ENCODE measurements at regions not wholly inside any gene's neighbourhood (a gene's known extent, or its start where the extent isn't known, plus 50 kb on each side); places are given as distances from the start of the nearest gene placed in this dataset.

- DNase-seq (no peak), ATAC-seq (ENCODE audit: low read depth) (no peak)
- CTCF ChIA-PET, result no interaction called here
- Mint-ChIP-seq H3K4me1 (no peaks in the 10 kb centered on the region), H3K36me3 (ENCODE audit: low read depth) (no peaks in the 10 kb centered on the region), H3K4me3 (no peak overlapping the region), H3K27ac (no peak overlapping the region), H3K27me3 (no peaks in the 10 kb centered on the region), H3K9me3 (no peaks in the 10 kb centered on the region)
- TF ChIP-seq CTCF (IDR thresholded peaks at IDR 0.05), result no peak
- POLR2A ChIA-PET, result no interaction called here
- intact Hi-C loops (cut with micrococcal nuclease), result no loop called here
Observed at GRCh38 chr15:35305946-35306345, 220.9 kb upstream of the NANOGP8 start.

GRCh38 chr15:35305031-35305550 lies 220.0 kb upstream of the NANOGP8 start:
- H3K27me3 Mint-ChIP-seq, result no peaks in the 10 kb centered on the region
- no peak overlapping the region for H3K27ac Mint-ChIP-seq
- no peaks in the 10 kb centered on the region for H3K9me3 Mint-ChIP-seq
- ATAC-seq (ENCODE audit: low read depth), result no peak
- H3K4me3 Mint-ChIP-seq, result no peak overlapping the region
- H3K4me1 Mint-ChIP-seq, result no peaks in the 10 kb centered on the region
- no peaks in the 10 kb centered on the region for H3K36me3 Mint-ChIP-seq (ENCODE audit: low read depth)
- no peak for TF ChIP-seq CTCF (IDR thresholded peaks at IDR 0.05)
- intact Hi-C loops (cut with micrococcal nuclease), result no loop called here
- POLR2A ChIA-PET, result no interaction called here
- CTCF ChIA-PET, result no interaction called here
- DNase-seq, result no peak

GRCh38 chr15:35304389-35304788 lies 219.3 kb upstream of the NANOGP8 start:
- CTCF ChIA-PET, result no interaction called here
- Mint-ChIP-seq H3K27me3 (no peaks in the 10 kb centered on the region), H3K9me3 (no peaks in the 10 kb centered on the region), H3K4me1 (no peaks in the 10 kb centered on the region), H3K36me3 (ENCODE audit: low read depth) (no peaks in the 10 kb centered on the region), H3K27ac (no peak overlapping the region), H3K4me3 (no peak overlapping the region)
- DNase-seq (no peak), ATAC-seq (ENCODE audit: low read depth) (no peak)
- intact Hi-C loops (cut with micrococcal nuclease), result no loop called here
- POLR2A ChIA-PET, result no interaction called here
- no peak for TF ChIP-seq CTCF (IDR thresholded peaks at IDR 0.05)

GRCh38 chr15:35302334-35302733 lies 217.2 kb upstream of the NANOGP8 start:
- Mint-ChIP-seq H3K4me1 (no peaks in the 10 kb centered on the region), H3K36me3 (ENCODE audit: low read depth) (no peaks in the 10 kb centered on the region), H3K9me3 (no peaks in the 10 kb centered on the region), H3K4me3 (no peak overlapping the region), H3K27ac (no peak overlapping the region), H3K27me3 (no peaks in the 10 kb centered on the region)
- intact Hi-C loops (cut with micrococcal nuclease), result no loop called here
- no peak for TF ChIP-seq CTCF (IDR thresholded peaks at IDR 0.05)
- no peak for ATAC-seq (ENCODE audit: low read depth)
- ChIA-PET POLR2A (no interaction called here), CTCF (no interaction called here)
- no peak for DNase-seq

GRCh38 chr15:35301088-35301487 lies 216.0 kb upstream of the NANOGP8 start:
- no peak for DNase-seq
- H3K4me3 Mint-ChIP-seq, result no peak overlapping the region
- POLR2A ChIA-PET, result no interaction called here

More at GRCh38 chr15:35301088-35301487, 216.0 kb upstream of the NANOGP8 start:
- H3K9me3 Mint-ChIP-seq, result no peaks in the 10 kb centered on the region
- no peak overlapping the region for H3K27ac Mint-ChIP-seq
- H3K36me3 Mint-ChIP-seq (ENCODE audit: low read depth), result no peaks in the 10 kb centered on the region
- H3K4me1 Mint-ChIP-seq, result no peaks in the 10 kb centered on the region
- intact Hi-C loops (cut with micrococcal nuclease), result no loop called here
- CTCF ChIA-PET, result no interaction called here
- no peak for ATAC-seq (ENCODE audit: low read depth)
- no peaks in the 10 kb centered on the region for H3K27me3 Mint-ChIP-seq
- no peak for TF ChIP-seq CTCF (IDR thresholded peaks at IDR 0.05)

Measured in activated B cell treated with CpG ODN at 0.5 μM for 24 hours (primary cell).